Activated CD4-positive, alpha-beta T cell treated with anti-CD3 and anti-CD28 coated beads, Interleukin-10, Interleukin-2, amounts not matched to agents 100 ng/mL and 50 ng/mL, durations not matched to agents 16 hours and 8 hours (primary cell): ENCODE measurements at regions not wholly inside any gene's neighbourhood (a gene's known extent, or its start where the extent isn't known, plus 50 kb on each side); places are given as distances from the start of the nearest gene placed in this dataset.

ENCODE experiments used
- DNase-seq: peaks from one replicate; pipeline ENCODE4 v3.0.0-alpha.2; 2020

GRCh38 chr11:134760299-134760698 is 348.3 kb upstream of the B3GAT1 start:
- DNase-seq = no peak

- DNase-seq = no peak
Measured at GRCh38 chr11:134759855-134760254, 347.8 kb upstream of the B3GAT1 start.

DNA sequence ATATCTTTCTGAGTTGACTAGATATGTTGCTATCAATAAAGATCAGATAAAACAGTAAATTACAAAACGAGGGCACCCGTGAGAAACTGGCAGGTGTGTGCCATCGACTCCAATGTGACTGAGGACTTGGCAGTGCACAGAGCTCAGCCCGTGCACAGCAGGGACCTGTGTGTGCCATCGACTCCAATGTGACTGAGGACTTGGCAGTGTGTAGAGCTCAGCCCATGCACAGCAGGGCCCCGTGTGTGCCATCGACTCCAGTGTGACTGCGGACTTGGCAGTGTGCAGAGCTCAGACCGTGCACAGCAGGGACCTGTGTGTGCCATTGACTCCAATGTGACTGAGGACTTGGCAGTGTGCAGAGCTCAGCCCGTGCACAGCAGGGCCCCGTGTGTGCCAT is 347.2 kb upstream of the B3GAT1 start:
- DNase-seq = no peak

- DNase-seq = no peak
Measured at GRCh38 chr11:134758342-134758931, 346.4 kb upstream of the B3GAT1 start.

- no peak for DNase-seq
Measured at GRCh38 chr11:134757633-134758032, 345.6 kb upstream of the B3GAT1 start.

- DNase-seq = no peak
Measured at GRCh38 chr11:134756811-134757540, 344.9 kb upstream of the B3GAT1 start.

DNA sequence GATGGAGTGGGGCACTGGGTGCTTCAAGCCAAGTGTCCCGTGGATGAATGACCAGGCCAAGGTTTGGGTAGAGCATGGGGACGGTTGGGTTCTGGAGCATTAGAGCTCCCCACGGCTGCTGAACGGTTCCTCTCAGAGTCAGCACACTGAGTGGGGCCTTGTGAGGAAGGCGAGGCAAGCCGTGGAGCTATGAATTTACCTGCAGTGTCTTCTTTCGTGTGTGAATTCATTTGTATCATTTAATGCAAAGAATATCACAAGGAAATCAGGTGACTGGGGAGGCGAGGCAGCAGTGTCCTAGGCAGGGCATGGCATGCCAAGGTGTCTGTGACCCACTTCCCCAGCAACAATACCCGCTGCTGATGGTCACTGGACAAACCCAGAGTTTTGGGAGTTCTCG is 343.5 kb upstream of the B3GAT1 start:
- no peak for DNase-seq

DNA sequence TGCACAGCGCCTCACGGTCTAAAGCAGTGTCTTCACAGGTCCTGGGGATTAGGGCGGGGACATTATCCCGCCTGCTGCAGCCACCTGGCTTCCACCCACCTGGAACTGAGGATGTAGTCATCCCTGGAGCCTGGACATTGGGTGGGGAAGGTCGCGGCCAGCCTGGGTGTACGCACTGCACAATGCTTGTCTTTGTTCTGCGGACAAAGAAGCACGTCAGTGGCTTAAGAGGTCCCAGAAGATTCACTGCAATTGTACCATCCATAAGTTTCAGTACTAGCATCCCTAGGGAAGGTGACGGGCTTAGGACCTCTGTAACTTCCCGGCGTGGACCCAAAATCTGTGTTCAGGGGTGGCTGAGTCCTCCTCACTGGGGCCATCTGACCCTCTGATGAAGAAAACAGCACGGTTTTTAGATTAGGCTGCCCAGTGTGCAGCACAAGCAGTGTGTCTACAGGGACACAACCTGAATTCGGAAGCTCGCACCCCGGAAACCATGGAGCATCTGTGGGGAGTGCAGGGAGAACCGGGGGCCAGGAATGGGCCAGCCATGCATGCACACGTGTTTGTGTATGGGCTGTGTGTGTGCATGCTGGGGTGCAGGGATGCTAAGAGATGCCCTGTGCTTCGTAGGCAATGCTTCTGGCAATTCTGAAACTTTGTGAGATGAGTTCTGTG is 342.6 kb upstream of the B3GAT1 start:
- DNase-seq = no peak

DNA sequence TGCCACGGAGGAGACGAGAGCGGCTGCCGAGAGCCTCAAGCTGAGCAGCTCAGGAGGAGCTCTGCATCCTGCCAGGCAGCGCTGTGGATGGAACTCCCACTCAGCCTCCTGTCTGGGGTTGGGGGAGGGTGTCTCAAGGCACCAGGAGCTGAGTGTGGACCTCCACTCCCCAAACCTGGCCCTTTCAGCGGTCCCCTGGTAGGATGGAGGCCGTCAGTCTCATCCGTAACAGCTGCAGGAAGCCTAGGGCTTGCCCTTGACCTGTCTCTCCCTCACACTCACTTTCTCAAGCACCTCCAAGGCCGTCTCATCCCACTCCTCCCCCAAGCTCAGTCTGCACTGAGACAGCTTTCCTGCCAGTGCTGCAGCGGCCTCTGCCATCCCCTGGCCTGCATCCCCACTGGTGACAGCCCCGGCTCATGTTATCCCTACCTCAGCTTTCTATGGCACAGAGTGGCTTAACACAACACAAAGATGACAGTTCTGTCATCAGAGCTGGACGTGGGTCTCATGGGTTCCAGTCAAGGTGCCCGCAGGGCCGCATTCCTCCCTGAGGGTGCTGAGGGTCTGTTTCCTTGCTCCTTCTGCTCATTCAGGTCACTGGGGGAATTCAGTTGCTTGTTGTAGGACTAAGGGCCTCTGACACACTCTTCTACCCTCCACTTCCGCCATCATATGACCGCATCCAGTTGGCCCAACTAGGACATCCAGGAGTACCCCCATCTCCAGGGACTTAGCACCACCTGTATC is 341.9 kb upstream of the B3GAT1 start:
- DNase-seq = no peak

- no peak for DNase-seq
Measured at GRCh38 chr11:134752964-134753770, 341.1 kb upstream of the B3GAT1 start.

GRCh38 chr11:134752526-134752925 is 340.5 kb upstream of the B3GAT1 start:
- no peak for DNase-seq

- DNase-seq = no peak
Measured at GRCh38 chr11:134751766-134752165, 339.7 kb upstream of the B3GAT1 start.

DNA sequence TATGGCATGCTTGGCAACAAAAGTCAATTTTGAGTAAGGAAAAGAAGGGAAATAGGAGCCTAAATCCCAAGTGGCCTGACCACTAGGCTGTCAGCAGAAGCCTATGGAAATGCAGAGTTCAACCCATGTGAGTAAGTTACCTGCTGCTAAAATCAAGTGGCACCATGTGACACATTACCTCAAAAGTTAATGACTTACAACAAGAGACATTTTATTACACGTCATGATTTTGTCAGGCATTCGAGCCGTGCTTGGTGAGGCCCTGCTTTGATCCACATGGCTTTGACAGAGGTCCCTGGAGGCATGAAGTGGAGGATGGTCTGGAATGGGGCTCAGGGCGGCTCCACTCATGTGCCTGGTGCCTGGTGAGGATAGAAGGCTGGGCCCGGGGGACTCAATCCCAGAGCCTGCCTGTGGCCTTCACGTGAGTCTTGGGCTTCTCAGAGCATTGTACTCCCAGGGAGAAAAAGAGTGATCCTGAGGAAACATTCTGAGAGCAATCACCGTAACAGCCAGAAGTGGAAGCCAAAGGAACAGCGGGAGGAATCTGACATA is 339.1 kb upstream of the B3GAT1 start:
- DNase-seq = no peak

GRCh38 chr11:134750619-134751018 is 338.6 kb upstream of the B3GAT1 start:
- no peak for DNase-seq

GRCh38 chr11:134749040-134749839 is 337.2 kb upstream of the B3GAT1 start:
- no peak for DNase-seq

- no peak for DNase-seq
Measured at GRCh38 chr11:134746609-134747008, 334.6 kb upstream of the B3GAT1 start.

- DNase-seq = no peak
Measured at GRCh38 chr11:134745456-134745855, 333.4 kb upstream of the B3GAT1 start.

- DNase-seq = no peak
Measured at GRCh38 chr11:134743820-134744195, 331.8 kb upstream of the B3GAT1 start.

GRCh38 chr11:134742956-134743819 is 331.1 kb upstream of the B3GAT1 start:
- DNase-seq = no peak

DNA sequence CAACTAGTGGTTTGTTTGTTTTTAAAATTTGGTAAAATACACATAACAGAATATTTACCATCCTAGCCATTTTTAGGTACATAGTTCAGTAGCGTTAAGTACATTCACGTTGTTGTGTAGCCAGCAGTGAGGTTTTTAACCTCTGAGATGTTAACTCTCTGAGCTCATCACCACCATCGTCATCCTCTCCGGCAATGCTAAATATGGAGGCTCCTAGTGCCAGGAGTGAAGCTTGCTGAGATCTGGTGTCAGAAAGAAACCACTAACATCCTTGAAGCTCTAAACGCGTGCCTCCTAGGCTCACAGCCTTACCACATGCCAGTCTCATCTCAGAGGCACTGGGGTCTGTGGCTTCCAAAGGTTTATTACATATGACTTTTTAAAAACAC is 330.2 kb upstream of the B3GAT1 start:
- DNase-seq = no peak
